Activated B cell treated with CpG ODN at 0.5 μM for 24 hours (primary cell): ENCODE measurements at regions not wholly inside any gene's neighbourhood (a gene's known extent, or its start where the extent isn't known, plus 50 kb on each side); places are given as distances from the start of the nearest gene placed in this dataset.

Experiments used
- ATAC-seq: fragments of 200-7000 bp; cut with Tn5 transposase; one replicate; pipeline ENCODE4 v1.10.0; 2021; ENCODE audit warnings: low read depth, mild to moderate bottlenecking, moderate library complexity
- CTCF ChIA-PET: fragments of 350-600 bp; sonication (Branson Sonifier 250); formaldehyde crosslinking; loops from one replicate; lab custom pipeline; 2021; ENCODE audit warnings: antibody characterized with exemption; lab: Charles Lee
- POLR2A ChIA-PET: fragments of 350-600 bp; sonication (Branson Sonifier 250); formaldehyde crosslinking; loops from one replicate; lab custom pipeline; 2021; ENCODE audit warnings: antibody characterized with exemption; lab: Charles Lee
- DNase-seq: peaks from one replicate; pipeline ENCODE4 v3.0.0; 2022
- H3K27ac Mint-ChIP-seq: one replicate; pipeline ENCODE4 v1.8.0; 2020; ENCODE audit warnings: mixed read lengths
- H3K27me3 Mint-ChIP-seq: one replicate; pipeline ENCODE4 v1.8.0; 2021; ENCODE audit warnings: mixed read lengths
- H3K36me3 Mint-ChIP-seq: one replicate; pipeline ENCODE4 v1.8.0; 2021; ENCODE audit warnings: low read depth, mixed read lengths
- H3K4me1 Mint-ChIP-seq: one replicate; pipeline ENCODE4 v1.8.0; 2021; ENCODE audit warnings: mixed read lengths
- H3K4me3 Mint-ChIP-seq: one replicate; pipeline ENCODE4 v1.8.0; 2020; ENCODE audit warnings: mild to moderate bottlenecking, mixed read lengths
- H3K9me3 Mint-ChIP-seq: one replicate; pipeline ENCODE4 v1.8.0; 2020; ENCODE audit warnings: mixed read lengths
- intact Hi-C: fragments of 100-400 bp; cut with micrococcal nuclease; formaldehyde crosslinking; loops from one replicate; pipeline ENCODE4 v1.15.1; 2024
- TF ChIP-seq, protein P1 (sequence below): fragments of 200-600 bp; IDR thresholded peaks from one replicate; pipeline ENCODE4 v1.8.0; 2022; ENCODE audit warnings: antibody characterized with exemption, mild to moderate bottlenecking

DNA sequence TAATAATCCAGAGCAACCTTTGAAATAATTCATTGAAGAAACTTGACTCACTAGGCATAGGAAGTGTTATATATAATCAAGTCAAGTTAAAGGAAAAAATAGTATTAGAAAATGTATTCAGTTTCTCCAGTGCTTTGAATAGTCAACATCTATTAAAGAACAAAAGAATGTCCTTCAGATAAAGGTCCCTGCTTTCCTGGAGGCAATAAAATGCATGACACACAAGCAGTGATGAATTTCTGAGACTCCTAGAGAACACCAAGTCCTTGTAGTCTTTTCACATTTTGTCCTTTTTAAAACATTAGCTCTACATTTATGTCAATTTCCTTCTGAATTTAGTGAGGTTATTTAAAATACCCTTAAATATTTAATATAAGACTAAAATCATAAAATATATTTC lies 695.5 kb downstream of the EPHA3 start:
- intact Hi-C loops, result no loop called here
- H3K27me3 Mint-ChIP-seq, result no peaks in the 10 kb centered on the region
- H3K27ac Mint-ChIP-seq, result no peak overlapping the region
- ChIA-PET POLR2A (no interaction called here), CTCF (no interaction called here)
- H3K4me3 Mint-ChIP-seq, result no peak overlapping the region
- TF ChIP-seq, protein P1, sequence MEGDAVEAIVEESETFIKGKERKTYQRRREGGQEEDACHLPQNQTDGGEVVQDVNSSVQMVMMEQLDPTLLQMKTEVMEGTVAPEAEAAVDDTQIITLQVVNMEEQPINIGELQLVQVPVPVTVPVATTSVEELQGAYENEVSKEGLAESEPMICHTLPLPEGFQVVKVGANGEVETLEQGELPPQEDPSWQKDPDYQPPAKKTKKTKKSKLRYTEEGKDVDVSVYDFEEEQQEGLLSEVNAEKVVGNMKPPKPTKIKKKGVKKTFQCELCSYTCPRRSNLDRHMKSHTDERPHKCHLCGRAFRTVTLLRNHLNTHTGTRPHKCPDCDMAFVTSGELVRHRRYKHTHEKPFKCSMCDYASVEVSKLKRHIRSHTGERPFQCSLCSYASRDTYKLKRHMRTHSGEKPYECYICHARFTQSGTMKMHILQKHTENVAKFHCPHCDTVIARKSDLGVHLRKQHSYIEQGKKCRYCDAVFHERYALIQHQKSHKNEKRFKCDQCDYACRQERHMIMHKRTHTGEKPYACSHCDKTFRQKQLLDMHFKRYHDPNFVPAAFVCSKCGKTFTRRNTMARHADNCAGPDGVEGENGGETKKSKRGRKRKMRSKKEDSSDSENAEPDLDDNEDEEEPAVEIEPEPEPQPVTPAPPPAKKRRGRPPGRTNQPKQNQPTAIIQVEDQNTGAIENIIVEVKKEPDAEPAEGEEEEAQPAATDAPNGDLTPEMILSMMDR, result no peak
- DNase-seq (no peak), ATAC-seq (no peak)
- H3K36me3 Mint-ChIP-seq, result no peaks in the 10 kb centered on the region
- no peaks in the 10 kb centered on the region for H3K4me1 Mint-ChIP-seq
- no peaks in the 10 kb centered on the region for H3K9me3 Mint-ChIP-seq

DNA sequence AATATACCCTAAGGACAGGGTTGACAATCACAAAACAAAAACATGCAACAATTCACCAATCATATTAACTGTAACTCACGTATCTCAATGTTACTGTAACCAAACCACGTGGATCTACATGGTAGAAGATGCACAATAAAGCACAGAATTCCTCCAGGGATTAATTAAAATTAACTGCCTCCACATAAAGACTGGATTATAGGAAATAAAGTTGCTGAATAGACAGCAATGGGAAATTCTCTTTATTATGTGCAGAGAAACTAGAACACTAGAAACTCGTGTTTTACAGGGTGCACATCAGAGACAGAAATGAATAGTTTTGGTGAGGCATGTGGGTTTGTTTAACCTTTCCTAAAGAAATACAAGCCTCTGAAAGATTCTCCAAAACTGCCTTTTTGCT lies 696.3 kb downstream of the EPHA3 start:
- ATAC-seq (no peak), DNase-seq (no peak)
- Mint-ChIP-seq H3K36me3 (no peaks in the 10 kb centered on the region), H3K9me3 (no peaks in the 10 kb centered on the region), H3K4me1 (no peaks in the 10 kb centered on the region), H3K27ac (no peak overlapping the region), H3K27me3 (no peaks in the 10 kb centered on the region), H3K4me3 (no peak overlapping the region)
- intact Hi-C loops, result no loop called here
- ChIA-PET CTCF (no interaction called here), POLR2A (no interaction called here)
- TF ChIP-seq, protein P1, result no peak

DNA sequence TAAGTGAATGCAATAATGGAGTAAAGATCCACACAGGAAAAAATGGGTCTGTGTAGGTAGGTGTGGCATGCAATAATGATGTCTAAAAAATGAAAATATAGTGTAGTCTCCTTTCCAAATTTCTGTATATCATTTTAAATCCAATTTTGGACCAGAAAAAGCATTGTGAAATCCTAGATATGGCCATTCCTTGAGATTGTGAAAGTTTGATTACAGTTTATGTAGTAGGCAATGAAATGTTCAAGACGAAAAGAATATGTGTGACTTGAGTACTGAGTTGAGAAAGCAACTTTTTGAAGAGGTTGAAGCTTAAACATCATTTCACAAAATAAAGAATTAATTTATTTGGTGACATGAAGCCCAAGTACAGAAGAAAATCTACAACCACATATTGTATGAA lies 698.7 kb downstream of the EPHA3 start:
- Mint-ChIP-seq H3K4me3 (no peak overlapping the region), H3K9me3 (peaks cover 6% of the 10 kb centered on the region), H3K27me3 (no peaks in the 10 kb centered on the region), H3K4me1 (no peaks in the 10 kb centered on the region), H3K27ac (no peak overlapping the region), H3K36me3 (no peaks in the 10 kb centered on the region)
- ATAC-seq, result no peak
- CTCF ChIA-PET, result no interaction called here
- no peak for DNase-seq
- intact Hi-C loops, result no loop called here
- TF ChIP-seq, protein P1, result no peak
- POLR2A ChIA-PET, result no interaction called here

DNA sequence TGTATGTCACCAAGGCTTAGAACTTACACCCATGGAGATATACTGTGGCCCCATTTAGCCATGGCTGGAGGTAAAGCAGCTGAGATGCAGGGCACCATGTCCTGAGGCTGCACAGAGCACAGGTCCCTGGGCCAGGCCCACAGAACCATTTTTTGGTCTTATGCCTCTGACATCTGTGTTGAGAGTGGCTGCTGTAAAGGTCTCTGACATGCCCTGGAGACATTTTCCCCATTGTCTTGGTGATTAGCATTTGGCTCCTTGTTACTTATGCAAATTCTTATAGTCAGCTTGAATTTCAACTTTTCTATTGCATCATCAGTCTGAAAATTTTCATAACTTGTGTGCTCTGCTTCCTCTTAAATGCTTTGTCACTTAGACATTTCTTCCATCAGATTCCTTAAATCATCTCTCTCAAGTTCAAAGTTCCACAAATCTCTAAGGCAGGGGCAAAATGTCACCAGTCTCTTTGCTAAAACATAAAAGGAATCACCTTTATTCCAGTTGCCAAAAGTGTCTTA lies 701.3 kb downstream of the EPHA3 start:
- ChIA-PET POLR2A (no interaction called here), CTCF (no interaction called here)
- no peaks in the 10 kb centered on the region for H3K36me3 Mint-ChIP-seq
- no peak overlapping the region for H3K27ac Mint-ChIP-seq
- TF ChIP-seq, protein P1, result no peak
- H3K4me3 Mint-ChIP-seq, result no peak overlapping the region
- ATAC-seq (no peak), DNase-seq (no peak)
- H3K27me3 Mint-ChIP-seq, result no peaks in the 10 kb centered on the region
- no peaks in the 10 kb centered on the region for H3K4me1 Mint-ChIP-seq
- peaks cover 9% of the 10 kb centered on the region for H3K9me3 Mint-ChIP-seq
- intact Hi-C loops, result no loop called here

DNA sequence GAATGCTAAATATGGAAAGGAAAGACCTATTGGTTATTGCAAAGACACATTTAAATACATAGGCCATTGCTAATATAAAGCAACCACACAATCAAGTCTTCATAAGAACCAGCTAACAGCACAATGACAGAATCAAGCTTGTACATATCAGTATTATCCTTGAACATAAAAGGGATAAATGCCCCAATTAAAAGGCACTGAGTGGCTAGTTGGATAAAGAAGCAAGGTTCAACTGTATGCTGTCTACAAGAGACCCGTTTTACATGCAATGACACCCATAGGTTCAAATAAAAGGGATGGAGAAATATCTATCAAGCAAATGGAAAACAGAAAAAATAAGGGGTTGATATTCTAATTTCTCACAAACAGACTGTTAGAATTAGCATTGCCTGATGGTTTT lies 706.1 kb downstream of the EPHA3 start:
- H3K4me1 Mint-ChIP-seq, result no peaks in the 10 kb centered on the region
- CTCF ChIA-PET, result no interaction called here
- H3K27me3 Mint-ChIP-seq, result no peaks in the 10 kb centered on the region
- H3K27ac Mint-ChIP-seq, result no peak overlapping the region
- intact Hi-C loops, result no loop called here
- DNase-seq (no peak), ATAC-seq (no peak)
- no peak overlapping the region for H3K4me3 Mint-ChIP-seq
- TF ChIP-seq, protein P1, result no peak
- peaks cover 20% of the 10 kb centered on the region for H3K9me3 Mint-ChIP-seq
- POLR2A ChIA-PET, result no interaction called here
- H3K36me3 Mint-ChIP-seq, result no peaks in the 10 kb centered on the region
